Spleen (tissue), 7 donors: ENCODE measurements at regions not wholly inside any gene's neighbourhood (a gene's known extent, or its start where the extent isn't known, plus 50 kb on each side); places are given as distances from the start of the nearest gene placed in this dataset.

Experiments used
- POLR2A ChIP-seq, 3 donors: fragments of 450-650 bp; IDR thresholded peaks; one replicate each; pipeline ENCODE4 v1.5.1; 2017; ENCODE audit warnings: antibody characterized with exemption in 3 of 3, mild to moderate bottlenecking in 1 of 3
- TF ChIP-seq, protein P1 (sequence below), 11 experiments: fragments of 200-600 bp in 7 of 11; fragments of 450-650 bp in 4 of 11; sonication (generic) in 4 of 11; IDR thresholded peaks in 8 of 11; conservative IDR thresholded peaks in 3 of 11; 1 replicate in 7 of 11; 2 replicates in 4 of 11; pipeline versions ENCODE4 v1.4.0 to v1.8.0; 2016 to 2021; ENCODE audit warnings: antibody characterized with exemption in 11 of 11, inconsistent platforms in 4 of 11, mild to moderate bottlenecking in 1 of 11
- donor health status: DM: no; HTN: no; CAD: no; lungs with moderate emphysema.
- donor health status: DM: no; HTN: no; CAD: no.
- donor health status: DM: no; HTN: no; CAD: no.

DNA sequence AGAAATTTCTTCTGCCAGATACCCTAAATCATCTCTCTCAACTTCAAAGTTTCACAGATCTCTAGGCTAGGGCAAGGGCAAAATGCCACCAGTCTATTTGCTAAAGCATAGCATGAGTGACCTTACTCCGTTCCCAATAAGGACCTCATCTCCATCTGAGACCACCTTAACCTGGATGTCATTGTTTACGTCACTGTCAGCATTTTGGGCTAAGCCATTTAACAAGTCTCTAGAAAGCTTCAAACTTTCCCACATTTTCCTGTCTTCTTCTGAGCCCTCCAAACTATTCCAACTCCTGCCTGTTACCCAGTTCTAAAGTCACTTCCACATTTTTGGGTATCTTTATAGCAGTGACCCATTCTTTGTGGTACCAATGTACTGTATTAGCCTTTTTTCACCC is 259.2 kb upstream of the KITLG start:
- TF ChIP-seq, protein P1, sequence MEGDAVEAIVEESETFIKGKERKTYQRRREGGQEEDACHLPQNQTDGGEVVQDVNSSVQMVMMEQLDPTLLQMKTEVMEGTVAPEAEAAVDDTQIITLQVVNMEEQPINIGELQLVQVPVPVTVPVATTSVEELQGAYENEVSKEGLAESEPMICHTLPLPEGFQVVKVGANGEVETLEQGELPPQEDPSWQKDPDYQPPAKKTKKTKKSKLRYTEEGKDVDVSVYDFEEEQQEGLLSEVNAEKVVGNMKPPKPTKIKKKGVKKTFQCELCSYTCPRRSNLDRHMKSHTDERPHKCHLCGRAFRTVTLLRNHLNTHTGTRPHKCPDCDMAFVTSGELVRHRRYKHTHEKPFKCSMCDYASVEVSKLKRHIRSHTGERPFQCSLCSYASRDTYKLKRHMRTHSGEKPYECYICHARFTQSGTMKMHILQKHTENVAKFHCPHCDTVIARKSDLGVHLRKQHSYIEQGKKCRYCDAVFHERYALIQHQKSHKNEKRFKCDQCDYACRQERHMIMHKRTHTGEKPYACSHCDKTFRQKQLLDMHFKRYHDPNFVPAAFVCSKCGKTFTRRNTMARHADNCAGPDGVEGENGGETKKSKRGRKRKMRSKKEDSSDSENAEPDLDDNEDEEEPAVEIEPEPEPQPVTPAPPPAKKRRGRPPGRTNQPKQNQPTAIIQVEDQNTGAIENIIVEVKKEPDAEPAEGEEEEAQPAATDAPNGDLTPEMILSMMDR (IDR thresholded peaks at IDR 0.05 in 8 of 11, conservative IDR thresholded peaks at IDR 0.05 in 3 of 11): no peak
- TF ChIP-seq POLR2A (IDR thresholded peaks at IDR 0.05): no peak
